Left lobe of liver (tissue), 2 donors: ENCODE measurements at regions not wholly inside any gene's neighbourhood (a gene's known extent, or its start where the extent isn't known, plus 50 kb on each side); places are given as distances from the start of the nearest gene placed in this dataset.

Experiments used
- ATAC-seq: fragments of 200-7000 bp; cut with Tn5 transposase; one replicate; pipeline ENCODE4 v1.9.1; 2020; ENCODE audit warnings: mild to moderate bottlenecking, moderate library complexity
- DNase-seq: peaks from one replicate; pipeline ENCODE4 v3.0.0-alpha.2; 2020; ENCODE audit warnings: low spot score
- donor health status: DM: no; HTN: no; CAD: no; lungs with moderate emphysema.
- donor health status: DM: no; HTN: yes; CAD: no.

DNA sequence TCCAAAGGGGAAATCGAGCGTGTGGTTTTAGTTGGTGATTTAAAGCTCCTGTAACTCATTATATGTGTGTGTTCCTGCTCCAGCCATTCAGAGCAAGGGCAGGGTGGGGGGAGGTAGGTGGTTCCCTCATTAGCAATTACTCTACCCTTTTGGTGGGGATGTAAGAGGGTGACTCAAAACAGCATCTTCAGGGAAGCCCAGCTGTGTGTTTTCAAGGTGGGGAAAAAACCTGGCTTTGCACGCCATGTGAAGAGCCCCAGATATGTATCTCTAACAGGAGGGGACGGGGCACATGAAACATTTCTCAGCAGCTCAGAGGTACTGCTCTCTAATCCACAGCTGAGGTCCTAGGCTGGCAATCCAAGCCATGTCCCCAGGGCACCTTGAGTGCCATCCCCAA, 241.3 kb upstream of the ZFHX3 start:
- ATAC-seq (no peak), DNase-seq (no peak)

DNA sequence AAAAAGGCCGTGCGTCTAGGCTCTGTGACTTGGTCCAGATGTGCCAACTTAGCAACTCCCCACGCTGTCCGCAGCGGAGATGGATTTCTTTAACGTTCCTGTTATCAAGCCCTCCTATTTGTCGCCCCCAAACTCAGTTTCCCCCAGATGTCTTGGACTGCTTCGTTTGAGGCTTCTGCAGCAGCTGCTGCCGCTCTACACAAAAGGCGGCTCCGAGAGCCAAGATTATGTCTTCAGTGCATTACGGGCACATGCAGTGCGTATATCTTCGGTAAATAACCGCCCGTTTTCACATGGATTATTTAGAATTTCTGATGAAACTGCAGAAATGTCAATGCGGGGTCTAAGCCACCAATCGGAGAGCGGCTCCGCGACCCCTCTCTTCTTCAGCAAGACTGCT, 240.6 kb upstream of the ZFHX3 start:
- DNase-seq (no peak), ATAC-seq (no peak)

- DNase-seq (no peak), ATAC-seq (no peak)
Measured at GRCh38 chr16:73287859-73288405, 240.0 kb upstream of the ZFHX3 start.

DNA sequence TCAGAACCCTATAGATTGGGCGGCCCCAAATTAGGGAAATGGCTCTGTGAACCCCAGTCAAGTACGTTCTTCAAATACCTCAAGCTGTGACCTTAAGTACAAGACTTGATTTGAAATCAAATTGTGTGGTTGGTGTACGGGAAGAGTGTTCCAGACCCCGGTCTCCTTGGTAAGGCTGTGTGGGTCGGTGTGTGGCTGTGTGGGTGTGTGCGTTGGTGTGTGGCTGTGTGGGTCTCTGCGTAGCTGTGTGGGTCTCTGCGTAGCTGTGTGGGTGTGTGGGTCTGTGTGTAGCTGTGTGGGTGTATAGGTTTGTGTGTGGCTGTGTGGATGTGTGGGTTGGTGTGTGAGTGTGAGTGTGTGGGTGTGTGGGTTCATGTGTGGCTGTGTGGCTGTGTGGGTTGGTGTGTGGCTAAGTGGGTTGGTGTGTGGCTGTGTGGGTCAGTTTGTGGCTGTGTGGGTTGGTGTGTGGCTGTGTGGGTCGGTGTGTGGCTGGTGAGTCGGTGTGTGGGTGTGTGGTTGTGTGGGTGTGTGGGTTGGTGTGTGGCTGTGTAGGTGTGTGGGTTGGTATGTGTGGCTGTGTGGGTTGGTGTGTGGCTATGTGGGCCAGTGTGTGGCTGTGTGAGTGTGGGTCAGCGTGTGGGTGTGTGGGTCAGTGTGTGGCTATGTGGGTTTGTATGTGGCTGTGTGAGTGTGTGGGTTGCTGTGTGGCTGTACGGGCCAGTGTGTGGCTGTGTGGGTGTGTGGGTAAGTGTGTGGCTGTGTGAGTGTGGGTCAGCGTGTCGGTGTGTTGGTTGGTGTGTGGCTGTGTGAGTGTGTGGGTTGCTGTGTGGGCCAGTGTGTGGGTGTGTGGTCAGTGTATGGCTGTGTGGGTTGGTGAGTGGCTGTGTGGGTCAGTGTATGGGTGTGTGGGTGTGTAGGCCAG, 238.7 kb upstream of the ZFHX3 start:
- ATAC-seq = no peak
- no peak for DNase-seq

DNA sequence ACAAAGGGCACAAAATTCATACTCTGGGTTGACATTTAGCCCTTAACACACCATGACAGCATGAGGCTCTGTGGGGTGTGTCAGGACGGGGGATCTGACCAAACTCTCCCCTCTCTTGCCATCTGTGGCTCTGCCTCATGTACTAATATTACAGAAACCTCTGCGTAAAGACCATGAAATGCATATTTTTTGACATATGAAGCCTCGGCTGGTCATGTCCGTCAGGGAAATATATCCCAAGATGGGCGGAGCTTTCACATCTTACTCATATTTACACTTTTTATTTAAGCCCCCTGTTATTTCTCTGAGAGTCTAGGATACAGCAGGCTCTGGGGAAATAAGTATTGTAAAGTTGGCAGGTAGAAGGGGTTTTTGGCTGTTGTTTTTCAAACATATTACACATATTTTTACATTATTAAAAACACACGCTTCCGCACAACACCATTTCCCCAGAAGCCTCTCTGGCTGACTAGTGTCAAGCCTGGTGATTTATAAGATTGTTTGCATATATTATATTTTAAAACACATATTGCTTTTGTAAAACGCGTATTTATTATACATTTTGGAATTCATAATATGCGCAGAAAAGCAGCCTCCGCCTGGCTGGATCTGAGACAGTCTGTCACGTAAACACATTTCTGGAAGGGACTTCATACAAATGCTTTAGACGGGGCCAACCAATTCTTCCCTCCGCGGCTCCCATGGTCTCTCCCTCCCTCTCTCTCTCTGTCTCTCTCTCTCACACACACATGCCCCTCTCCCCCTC, 237.7 kb upstream of the ZFHX3 start:
- ATAC-seq (no peak), DNase-seq (no peak)

DNA sequence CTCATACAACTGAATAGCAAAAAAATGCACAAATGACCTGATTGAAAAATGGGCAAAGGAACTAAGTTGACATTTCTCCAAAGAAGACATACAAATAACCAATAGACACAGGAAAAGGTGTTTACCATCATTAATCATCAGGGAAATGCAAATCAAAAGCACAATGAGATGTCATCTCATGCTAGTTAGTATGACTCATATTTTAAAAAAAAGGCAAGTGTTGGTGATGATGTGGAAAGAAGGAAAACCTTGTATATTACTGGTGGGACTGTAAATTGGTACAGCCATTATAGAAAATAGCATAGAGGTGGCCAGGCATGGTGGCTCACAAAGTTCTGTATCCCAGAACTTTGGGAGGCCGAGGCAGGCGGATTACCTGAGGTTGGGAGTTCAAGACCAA, 232.5 kb upstream of the ZFHX3 start:
- no peak for DNase-seq
- no peak for ATAC-seq

DNA sequence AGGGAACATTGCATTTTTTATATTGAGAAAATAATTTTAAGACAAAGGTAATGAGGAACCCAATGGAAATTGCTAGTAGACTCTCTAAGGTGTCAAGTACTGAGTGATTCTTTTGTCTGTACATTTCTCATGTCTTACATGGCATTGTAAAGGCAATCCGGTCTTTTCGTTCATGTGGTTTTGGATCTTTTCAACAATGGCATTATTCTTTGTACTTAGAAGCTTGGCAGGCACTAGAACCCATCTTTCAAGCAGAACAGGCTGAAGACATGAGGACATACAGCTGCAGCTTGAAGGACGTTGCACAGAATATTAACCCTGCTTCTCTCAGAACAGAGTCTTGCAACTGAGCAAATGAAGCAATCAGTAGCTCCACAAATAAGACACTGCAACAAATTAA, 231.5 kb upstream of the ZFHX3 start:
- ATAC-seq = no peak
- no peak for DNase-seq

- ATAC-seq = no peak
- DNase-seq = no peak
Measured at GRCh38 chr16:73277071-73277470, 229.1 kb upstream of the ZFHX3 start.

DNA sequence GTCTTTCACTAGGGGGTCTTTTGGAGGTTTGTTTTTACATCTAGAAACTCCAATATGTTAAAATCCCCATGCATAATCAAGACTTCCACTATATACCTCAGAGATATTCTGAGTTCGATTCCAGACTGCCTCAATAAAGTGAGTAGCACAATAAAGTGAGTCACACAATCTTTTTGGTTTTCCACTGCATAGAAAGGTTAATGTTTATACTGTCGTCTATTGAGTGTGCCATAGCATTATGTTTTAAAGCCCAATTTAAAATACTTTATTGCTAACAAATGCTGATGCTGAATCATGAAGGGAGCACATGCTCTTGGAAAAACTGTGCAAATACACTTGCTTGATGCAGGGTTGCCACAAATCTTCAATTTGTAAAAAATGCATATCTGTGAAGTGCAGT, 227.5 kb upstream of the ZFHX3 start:
- ATAC-seq (no peak), DNase-seq (no peak)

GRCh38 chr16:73275024-73275423, 227.1 kb upstream of the ZFHX3 start:
- DNase-seq (no peak), ATAC-seq (no peak)

- DNase-seq (no peak), ATAC-seq (no peak)
Measured at GRCh38 chr16:73274140-73274539, 226.2 kb upstream of the ZFHX3 start.

GRCh38 chr16:73268366-73268993, 220.6 kb upstream of the ZFHX3 start:
- DNase-seq = no peak
- ATAC-seq = no peak

GRCh38 chr16:73265935-73266334, 218.0 kb upstream of the ZFHX3 start:
- ATAC-seq (no peak), DNase-seq (no peak)

DNA sequence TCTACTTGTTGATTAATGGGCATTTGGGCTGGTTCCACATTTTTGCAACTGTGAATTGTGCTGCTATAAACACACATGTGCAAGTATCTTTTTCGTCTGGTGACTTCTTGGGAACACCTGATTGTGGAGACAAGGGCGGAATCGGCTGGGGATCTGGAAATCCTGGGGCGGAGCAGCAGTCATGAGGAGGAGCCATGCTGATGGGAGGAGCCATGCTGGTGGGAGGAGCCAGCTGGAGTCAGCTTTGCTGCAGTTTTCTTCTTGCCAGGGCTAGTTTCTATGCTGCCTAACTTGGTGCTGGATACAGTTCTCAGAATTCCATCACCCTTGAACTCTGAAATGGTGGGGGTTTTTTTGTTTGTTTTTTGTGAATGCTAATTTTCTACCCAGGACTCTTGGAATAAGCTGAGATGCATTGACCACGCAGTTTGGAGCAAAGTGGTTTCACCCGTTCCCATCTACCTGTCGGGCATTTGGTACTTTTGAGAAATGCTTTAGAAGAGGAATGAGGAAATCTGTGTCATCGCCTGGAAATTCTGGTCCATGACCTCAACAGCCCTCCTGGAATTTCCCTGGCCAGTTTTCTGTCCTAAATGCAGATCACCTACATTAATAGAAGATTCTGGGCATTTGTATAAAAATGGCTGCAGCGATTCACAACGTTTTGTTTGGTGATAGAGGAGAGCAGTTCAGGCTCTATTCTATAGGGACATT, 217.4 kb upstream of the ZFHX3 start:
- ATAC-seq (no peak), DNase-seq (no peak)

DNA sequence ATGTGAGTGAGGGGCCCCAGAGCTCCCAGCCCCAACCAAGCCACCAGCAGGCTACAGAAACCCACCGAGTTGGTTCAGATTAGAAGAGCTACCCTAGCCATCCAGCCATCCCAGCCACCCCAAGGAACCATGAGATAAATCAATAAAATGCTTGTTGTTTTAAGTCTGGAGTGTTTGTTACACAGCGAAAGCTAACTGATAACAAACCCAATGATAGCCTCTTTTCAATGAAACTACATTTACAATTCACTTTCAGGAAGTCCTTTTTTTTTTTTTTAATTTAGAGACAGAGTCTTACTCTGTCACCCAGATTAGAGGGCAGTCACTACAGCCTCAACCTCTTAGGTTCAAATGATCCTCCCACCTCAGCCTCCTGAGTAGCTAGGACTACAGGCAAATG, 215.0 kb upstream of the ZFHX3 start:
- ATAC-seq (no peak), DNase-seq (no peak)

- DNase-seq (no peak), ATAC-seq (no peak)
Measured at GRCh38 chr16:73255031-73255430, 207.1 kb upstream of the ZFHX3 start.

DNA sequence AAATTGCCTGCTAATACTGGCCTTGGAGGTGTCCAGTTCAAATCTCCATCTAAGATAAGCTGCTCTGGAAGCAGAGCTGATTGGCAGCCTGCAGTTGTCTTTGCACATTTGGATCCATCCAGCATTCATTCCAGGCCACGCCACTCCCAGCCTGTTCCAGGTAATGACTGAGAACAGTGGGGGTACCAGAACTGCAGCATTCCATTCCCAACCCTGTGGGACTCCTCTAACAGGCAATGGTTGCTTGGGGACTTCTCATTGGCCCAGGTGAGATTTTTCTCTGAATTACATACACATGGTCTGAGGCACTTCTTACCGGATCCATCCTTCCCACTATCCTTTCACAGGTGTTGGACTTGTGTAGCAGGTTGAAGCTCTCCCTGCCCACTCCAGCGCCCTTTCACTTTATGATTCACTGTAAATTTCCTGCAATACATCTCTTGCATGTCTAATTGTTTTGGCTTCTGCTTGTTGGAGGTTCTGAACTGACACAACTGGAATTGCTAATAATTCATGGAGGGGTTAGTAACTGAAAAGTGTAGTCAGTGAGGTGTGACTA, 206.1 kb upstream of the ZFHX3 start:
- ATAC-seq (no peak), DNase-seq (no peak)

DNA sequence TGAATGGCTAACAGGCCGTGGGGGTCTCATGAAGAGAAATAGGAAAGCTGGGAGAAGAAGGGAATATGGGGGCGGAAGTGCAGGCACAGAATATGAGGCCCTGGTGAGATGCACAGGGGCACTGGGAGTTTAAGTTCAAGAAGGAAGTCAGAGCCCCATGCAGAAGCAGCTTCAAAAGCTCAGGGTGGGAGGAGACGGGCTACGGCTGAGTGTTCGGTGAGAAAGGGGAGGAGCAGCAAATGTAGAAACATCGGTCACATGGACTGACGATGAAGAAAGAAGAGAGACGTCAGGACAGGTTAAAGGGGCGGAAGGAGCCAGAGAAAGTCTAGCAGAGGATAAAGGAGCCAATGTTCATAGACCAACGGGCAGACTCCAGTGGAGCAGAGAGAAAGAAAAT, 204.5 kb upstream of the ZFHX3 start:
- no peak for DNase-seq
- no peak for ATAC-seq

GRCh38 chr16:73251608-73252007, 203.7 kb upstream of the ZFHX3 start:
- DNase-seq (no peak), ATAC-seq (no peak)

GRCh38 chr16:73248316-73248715, 200.4 kb upstream of the ZFHX3 start:
- no peak for ATAC-seq
- DNase-seq = no peak

DNA sequence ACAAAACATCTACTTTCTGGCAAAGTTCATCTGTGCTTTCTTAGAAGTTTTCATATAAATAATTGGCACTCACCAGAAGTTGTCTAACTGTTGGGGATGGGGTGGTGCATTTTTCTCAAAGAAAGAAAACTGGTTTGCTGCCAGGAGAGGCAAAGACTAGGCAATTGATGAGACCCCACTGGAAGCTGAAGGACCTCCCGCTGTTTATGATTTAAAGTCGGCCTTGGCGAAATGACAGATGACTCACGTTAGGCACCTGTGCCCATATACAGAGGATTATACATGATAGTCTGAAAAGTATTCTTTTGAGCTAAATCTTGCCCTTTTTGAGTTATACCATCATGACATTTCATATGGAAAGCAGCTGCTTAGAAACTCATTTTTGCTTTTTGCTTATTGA, 193.0 kb upstream of the ZFHX3 start:
- DNase-seq = no peak
- ATAC-seq = no peak
